Cardiac septum (tissue), 1 donor: ENCODE measurements at regions not wholly inside any gene's neighbourhood (a gene's known extent, or its start where the extent isn't known, plus 50 kb on each side); places are given as distances from the start of the nearest gene placed in this dataset.

Source experiments
- DNase-seq: peaks from one replicate; pipeline ENCODE4 v3.0.0-alpha.2; 2020; ENCODE audit warnings: low spot score
- intact Hi-C: fragments of 100-400 bp; cut with DNase I; formaldehyde crosslinking; loops from one replicate; pipeline ENCODE4 v1.14.0; 2022
- donor health status: DM: no; HTN: no; CAD: no.

DNA sequence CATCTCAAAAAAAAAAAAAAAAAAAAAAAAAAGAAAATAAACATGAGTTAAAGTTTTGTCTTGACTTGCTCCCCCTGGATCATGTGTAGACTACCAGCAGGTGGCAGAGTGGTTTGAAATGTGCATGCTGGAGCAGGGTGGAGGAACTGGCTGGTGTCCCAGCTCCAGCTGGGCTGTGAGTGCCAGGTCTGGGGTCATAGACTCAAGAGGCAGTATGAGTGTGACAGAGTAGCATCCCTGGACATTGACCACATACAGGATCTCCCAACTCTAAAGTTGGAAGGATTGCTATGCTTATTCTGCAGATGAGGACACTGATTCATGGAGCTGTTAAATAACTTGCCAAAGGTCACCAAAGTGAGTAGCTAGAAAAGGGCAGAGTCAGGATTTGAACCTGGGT lies 198.0 kb upstream of the MPHOSPH6 start:
- DNase-seq: no peak
- intact Hi-C loops: loop anchor here (5.0 kb wide), 1 partner anchor 214 kb away; no protein-coding TSS in a partner anchor

DNA sequence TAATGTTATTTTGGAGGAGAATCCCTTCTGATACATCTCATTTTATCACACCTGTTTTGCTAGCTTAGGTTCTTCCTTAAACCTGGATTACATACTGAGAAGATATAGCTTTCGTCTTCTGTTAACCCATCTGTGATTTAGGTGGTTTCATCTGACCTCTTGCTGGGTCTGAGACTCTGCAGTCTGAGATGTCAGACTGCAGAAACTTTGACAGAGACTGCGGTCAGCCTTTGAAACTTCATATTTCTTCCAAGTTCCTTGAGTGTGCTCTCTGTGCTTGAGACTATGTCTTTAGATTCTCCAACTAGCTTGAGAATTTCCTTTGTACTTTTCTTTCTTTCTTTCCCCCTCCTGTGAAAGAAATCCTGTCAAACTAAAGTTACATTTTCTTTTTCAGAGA lies 196.4 kb upstream of the MPHOSPH6 start:
- intact Hi-C loops: loop anchor here (5.0 kb wide), 1 partner anchor 216 kb away; no protein-coding TSS in a partner anchor
- DNase-seq: no peak

GRCh38 chr16:82364690-82365089 lies 194.7 kb upstream of the MPHOSPH6 start:
- intact Hi-C loops: loop anchor here (5.0 kb wide), 1 partner anchor 218 kb away; no protein-coding TSS in a partner anchor
- DNase-seq: no peak

GRCh38 chr16:82363026-82363816 lies 193.2 kb upstream of the MPHOSPH6 start:
- DNase-seq: no peak
- intact Hi-C loops: no loop called here

- intact Hi-C loops: no loop called here
- no peak for DNase-seq
Measured at GRCh38 chr16:82361885-82362284, 191.9 kb upstream of the MPHOSPH6 start.

DNA sequence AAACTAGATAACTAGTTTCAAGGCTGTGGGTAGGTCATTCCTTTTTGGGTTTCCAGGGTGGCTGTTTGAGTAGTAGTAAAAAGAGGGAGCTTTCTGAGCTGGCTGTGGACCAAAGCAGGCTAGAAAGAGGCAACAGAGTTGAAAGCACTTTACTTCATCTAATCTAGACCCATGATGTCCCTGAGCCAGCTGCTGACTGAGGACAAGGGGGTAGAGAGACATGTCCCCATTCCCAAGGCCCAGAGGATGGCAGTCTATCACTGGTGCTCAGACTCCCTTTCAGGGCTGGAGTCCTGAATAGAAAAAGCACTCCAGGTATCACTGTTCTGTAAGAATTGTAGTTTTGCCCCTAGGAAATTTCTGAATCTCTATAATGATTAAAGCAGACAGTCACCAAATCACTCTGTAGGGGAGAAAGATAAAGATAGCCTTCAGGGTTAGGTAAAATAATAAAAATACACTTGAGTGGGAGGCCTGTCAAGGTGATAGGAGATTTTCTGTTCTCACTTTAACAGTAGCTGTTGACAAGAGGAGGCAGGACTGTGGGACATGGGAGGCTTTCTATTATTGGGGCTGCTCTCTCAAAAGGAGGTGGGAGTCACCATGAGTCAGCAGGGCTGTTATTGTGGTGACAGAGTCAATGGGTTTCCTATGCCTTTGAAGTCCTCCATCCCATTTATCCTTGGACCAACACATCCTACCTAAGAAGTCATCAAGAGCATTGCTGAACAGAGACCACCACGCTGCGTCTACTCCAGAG lies 190.2 kb upstream of the MPHOSPH6 start:
- intact Hi-C loops: no loop called here

DNA sequence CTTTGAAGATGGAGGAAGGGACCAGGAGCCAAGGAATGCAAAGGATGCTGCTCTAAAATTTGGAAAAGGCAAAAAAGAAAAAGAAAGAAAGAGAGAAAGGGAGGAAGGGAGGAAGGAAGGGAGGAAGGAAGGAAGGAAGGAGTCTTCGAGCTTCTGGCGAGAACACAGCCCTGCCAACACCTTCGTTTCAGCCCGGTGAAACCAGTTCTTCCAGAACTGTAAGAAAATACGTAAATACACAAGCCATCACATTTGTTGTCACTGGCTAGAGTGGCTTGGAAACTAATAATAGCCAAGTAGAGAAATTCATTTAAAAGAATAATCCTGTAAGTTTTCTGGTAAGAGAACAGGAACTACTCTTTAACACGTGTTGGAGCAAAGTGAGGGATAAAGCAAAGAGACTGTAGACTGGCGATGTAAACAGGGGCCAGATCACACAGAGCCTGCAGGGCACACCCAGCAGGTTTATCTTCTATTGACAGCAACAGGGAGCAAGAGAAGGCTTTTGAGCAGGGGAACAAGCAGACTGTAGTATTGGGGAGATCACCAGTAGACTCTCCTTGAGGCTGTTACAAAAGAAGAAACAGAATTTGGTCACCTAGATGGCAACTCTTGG lies 188.7 kb upstream of the MPHOSPH6 start:
- DNase-seq: no peak

More for the DNA sequence above, 190.2 kb upstream of the MPHOSPH6 start:
- DNase-seq: no peak

GRCh38 chr16:82358161-82358560 lies 188.1 kb upstream of the MPHOSPH6 start:
- DNase-seq: no peak
- intact Hi-C loops: no loop called here

More for the DNA sequence above, 188.7 kb upstream of the MPHOSPH6 start:
- intact Hi-C loops: no loop called here

DNA sequence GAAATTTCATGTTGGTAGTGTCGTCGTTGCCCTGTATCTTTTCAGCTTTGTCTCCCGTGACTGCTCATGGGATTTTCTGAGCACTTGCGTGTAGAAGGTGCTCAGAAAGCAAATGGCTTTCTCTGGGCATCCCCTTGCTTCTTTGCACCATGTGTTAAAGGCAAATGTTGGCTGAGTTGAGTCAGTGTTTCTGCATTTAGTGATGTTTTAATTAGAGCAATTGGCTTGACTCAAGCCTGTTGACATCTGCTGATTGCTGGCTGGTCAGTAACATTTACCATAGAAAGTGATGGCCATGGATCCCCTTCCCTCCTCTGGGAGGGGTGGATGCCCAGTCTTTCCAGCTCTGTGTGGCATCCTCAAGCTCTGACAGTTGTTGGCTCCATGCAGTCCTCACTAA lies 187.2 kb upstream of the MPHOSPH6 start:
- DNase-seq: no peak
- intact Hi-C loops: no loop called here

DNA sequence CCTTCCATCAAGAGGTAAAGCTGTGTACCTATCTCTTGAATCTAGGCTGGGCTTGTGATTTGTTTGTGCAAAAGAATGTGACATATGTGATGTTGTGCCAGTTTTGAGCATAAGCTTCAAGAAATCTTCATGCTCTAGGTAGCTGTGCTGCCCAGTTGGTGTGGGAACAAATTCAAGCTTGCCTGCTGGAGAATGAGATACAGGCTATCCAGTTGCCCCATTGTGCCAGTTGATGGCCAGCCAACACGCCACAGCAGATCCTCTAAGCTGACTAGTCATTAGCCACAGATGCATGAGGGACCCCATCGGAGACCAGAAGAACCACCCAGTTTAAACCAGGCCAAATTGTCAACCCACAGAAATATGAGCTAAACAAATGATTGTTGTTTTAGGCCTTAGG lies 180.5 kb upstream of the MPHOSPH6 start:
- no peak for DNase-seq
- intact Hi-C loops: no loop called here

DNA sequence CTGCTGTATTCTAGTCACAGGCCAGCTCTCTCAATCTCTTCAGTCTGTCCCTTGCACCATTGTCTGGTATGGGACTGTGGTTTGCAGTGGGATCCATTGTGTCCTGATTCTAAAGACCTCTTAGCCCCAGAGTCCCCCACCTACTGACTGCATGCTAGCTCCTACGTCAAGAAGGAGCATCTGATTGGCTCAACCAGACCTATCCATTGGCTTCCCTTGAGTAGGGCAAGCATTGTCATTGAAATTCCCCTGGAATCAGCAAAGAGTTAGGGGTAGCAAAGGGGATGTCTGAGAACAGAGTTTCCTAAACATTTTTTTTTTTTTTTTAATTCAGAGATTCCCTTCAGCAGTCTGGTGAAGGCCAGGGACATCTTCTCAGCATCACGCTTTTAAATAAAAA lies 175.3 kb upstream of the MPHOSPH6 start:
- DNase-seq: no peak
- intact Hi-C loops: no loop called here

GRCh38 chr16:82344157-82344556 lies 174.1 kb upstream of the MPHOSPH6 start:
- intact Hi-C loops: loop anchor here (1.0 kb wide), 1 partner anchor 80 kb away; no protein-coding TSS in a partner anchor
- DNase-seq: no peak

GRCh38 chr16:82341146-82341669 lies 171.2 kb upstream of the MPHOSPH6 start:
- DNase-seq: no peak
- intact Hi-C loops: no loop called here

GRCh38 chr16:82340531-82340930 lies 170.5 kb upstream of the MPHOSPH6 start:
- intact Hi-C loops: no loop called here

DNA sequence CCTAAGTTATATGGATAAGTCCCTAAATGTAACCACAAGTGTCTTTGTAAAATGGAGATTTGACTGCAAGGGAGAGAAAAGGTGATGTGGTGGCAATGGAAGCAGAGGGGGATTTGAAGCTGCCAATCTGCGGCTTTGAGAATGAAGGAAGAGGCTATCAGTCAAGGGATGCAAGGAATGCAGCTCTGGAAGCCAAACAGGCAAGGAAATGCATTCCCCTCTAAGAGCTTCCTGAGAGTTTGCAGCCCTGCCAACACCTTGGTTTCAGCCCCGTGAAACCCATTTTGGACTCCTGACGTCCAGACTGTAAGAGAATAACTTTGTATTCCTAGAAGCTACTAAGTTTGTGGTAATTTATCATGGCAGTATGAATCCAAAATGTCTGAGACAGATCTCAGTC lies 167.3 kb upstream of the MPHOSPH6 start:
- no peak for DNase-seq
- intact Hi-C loops: no loop called here

More at GRCh38 chr16:82340531-82340930, 170.5 kb upstream of the MPHOSPH6 start:
- DNase-seq: no peak

GRCh38 chr16:82331974-82332750 lies 162.1 kb upstream of the MPHOSPH6 start:
- no peak for DNase-seq
- intact Hi-C loops: no loop called here

- DNase-seq: no peak
- intact Hi-C loops: no loop called here
Measured at GRCh38 chr16:82331397-82331796, 161.4 kb upstream of the MPHOSPH6 start.

DNA sequence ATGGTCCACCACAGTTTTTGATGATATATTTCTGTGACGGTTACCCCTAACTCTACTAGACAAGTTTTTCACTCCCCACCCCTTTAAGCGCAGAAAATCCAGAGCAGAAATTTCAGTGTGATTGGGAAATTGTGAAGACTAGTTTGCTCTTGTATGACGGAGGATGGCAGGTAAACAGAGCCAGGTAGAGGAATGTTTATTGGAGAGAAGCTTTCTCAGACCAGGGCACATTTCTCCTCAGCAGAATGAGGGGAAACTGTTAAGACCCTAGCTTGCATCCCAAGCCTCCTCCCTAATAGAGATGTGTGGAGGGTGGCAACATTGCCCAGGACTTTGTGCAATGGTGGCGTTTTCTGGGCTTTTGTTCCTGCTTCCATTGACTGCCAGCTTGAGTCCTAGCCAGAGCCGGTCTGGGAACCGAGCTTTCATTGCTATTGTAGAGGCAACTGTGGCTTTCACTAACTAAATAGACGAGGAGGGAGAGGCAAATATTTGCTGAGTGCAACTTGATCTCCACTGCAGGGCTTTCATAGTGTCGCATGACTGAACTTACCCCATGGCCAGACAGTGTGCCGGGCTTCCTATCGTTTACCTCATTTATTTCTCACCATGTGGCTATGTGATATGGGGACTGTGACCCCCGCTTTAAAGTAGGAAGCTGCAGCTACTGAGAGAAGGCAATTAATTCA lies 159.6 kb upstream of the MPHOSPH6 start:
- no peak for DNase-seq
- intact Hi-C loops: no loop called here
